ENCODE measurements at regions not wholly inside any gene's neighbourhood (a gene's known extent, or its start where the extent isn't known, plus 50 kb on each side); places are given as distances from the start of the nearest gene placed in this dataset.

- TF ChIP-seq, protein P1, sequence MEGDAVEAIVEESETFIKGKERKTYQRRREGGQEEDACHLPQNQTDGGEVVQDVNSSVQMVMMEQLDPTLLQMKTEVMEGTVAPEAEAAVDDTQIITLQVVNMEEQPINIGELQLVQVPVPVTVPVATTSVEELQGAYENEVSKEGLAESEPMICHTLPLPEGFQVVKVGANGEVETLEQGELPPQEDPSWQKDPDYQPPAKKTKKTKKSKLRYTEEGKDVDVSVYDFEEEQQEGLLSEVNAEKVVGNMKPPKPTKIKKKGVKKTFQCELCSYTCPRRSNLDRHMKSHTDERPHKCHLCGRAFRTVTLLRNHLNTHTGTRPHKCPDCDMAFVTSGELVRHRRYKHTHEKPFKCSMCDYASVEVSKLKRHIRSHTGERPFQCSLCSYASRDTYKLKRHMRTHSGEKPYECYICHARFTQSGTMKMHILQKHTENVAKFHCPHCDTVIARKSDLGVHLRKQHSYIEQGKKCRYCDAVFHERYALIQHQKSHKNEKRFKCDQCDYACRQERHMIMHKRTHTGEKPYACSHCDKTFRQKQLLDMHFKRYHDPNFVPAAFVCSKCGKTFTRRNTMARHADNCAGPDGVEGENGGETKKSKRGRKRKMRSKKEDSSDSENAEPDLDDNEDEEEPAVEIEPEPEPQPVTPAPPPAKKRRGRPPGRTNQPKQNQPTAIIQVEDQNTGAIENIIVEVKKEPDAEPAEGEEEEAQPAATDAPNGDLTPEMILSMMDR (IDR thresholded peaks at IDR 0.05; ENCODE audit: insufficient read depth, low read length) = no peak
- no peak for TF ChIP-seq POLR2AphosphoS5 (IDR thresholded peaks at IDR 0.05; ENCODE audit: low read depth)
Observed at GRCh38 chr9:87180361-87180760, 233.1 kb upstream of the GAS1 start.
